CD8-positive, alpha-beta memory T cell (primary cell): ENCODE measurements at regions not wholly inside any gene's neighbourhood (a gene's known extent, or its start where the extent isn't known, plus 50 kb on each side); places are given as distances from the start of the nearest gene placed in this dataset.

Experiments
- CTCF ChIA-PET: fragments of 350-600 bp; sonication (Branson Sonifier 250); formaldehyde crosslinking; loops from one replicate; lab custom pipeline; 2021; ENCODE audit warnings: antibody characterized with exemption; lab: Charles Lee
- POLR2A ChIA-PET: fragments of 350-600 bp; sonication (Branson Sonifier 250); formaldehyde crosslinking; loops from one replicate; lab custom pipeline; 2021; ENCODE audit warnings: antibody characterized with exemption; lab: Charles Lee
- DNase-seq, 5 donors: peaks; one replicate each; pipeline versions ENCODE4 v3.0.0 to v3.0.0-alpha.2; 2020 to 2022; ENCODE audit warnings: mixed read lengths in 1 of 5
- H3K27ac ChIP-seq: one replicate; pipeline ENCODE4 v1.7.0; 2013; ENCODE audit warnings: low read depth, mild to moderate bottlenecking, low read length, moderate library complexity
- H3K27me3 ChIP-seq: 2 replicates; pipeline ENCODE4 v1.7.0; 2013; ENCODE audit warnings: low read length, mild to moderate bottlenecking; ENCODE audit not compliant: insufficient read depth, poor library complexity, severe bottlenecking
- H3K36me3 ChIP-seq: 2 replicates; pipeline ENCODE4 v1.7.0; 2013; ENCODE audit warnings: mild to moderate bottlenecking, low read length, moderate library complexity; ENCODE audit not compliant: insufficient read depth
- H3K4me1 ChIP-seq: 2 replicates; pipeline ENCODE4 v1.7.0; 2013; ENCODE audit warnings: mild to moderate bottlenecking, low read length, moderate library complexity; ENCODE audit not compliant: insufficient read depth
- H3K4me3 ChIP-seq: 2 replicates; pipeline ENCODE4 v1.7.0; 2013; ENCODE audit warnings: mild to moderate bottlenecking, low read length
- H3K9me3 ChIP-seq: 2 replicates; pipeline ENCODE4 v1.7.0; 2013; ENCODE audit warnings: mild to moderate bottlenecking, low read length
- H3K27ac Mint-ChIP-seq, 8 donors: one replicate each; pipeline ENCODE4 v1.8.0; 2020 to 2021; ENCODE audit warnings: mixed read lengths in 8 of 8, mild to moderate bottlenecking in 6 of 8, inconsistent platforms in 3 of 8, moderate library complexity in 3 of 8
- H3K27me3 Mint-ChIP-seq, 2 donors: one replicate each; pipeline ENCODE4 v1.8.0; 2020 to 2021; ENCODE audit warnings: mixed read lengths in 2 of 2, mild to moderate bottlenecking in 1 of 2, moderate library complexity in 1 of 2
- H3K36me3 Mint-ChIP-seq, 3 donors: one replicate each; pipeline ENCODE4 v1.8.0; 2020 to 2021; ENCODE audit warnings: mixed read lengths in 3 of 3, inconsistent platforms in 1 of 3, mild to moderate bottlenecking in 1 of 3
- H3K4me1 Mint-ChIP-seq, 3 donors: one replicate each; pipeline ENCODE4 v1.8.0; 2020 to 2021; ENCODE audit warnings: mixed read lengths in 3 of 3, inconsistent platforms in 1 of 3, mild to moderate bottlenecking in 1 of 3
- H3K4me3 Mint-ChIP-seq, 7 donors: one replicate each; pipeline ENCODE4 v1.8.0; 2020 to 2021; ENCODE audit warnings: mixed read lengths in 7 of 7, mild to moderate bottlenecking in 6 of 7, moderate library complexity in 4 of 7, inconsistent platforms in 2 of 7
- H3K9me3 Mint-ChIP-seq, 5 donors: one replicate each; pipeline ENCODE4 v1.8.0; 2020 to 2022; ENCODE audit warnings: mixed read lengths in 5 of 5, mild to moderate bottlenecking in 3 of 5, moderate library complexity in 2 of 5, inconsistent platforms in 1 of 5

- Mint-ChIP-seq H3K27ac (no peak overlapping the region), H3K4me1 (no peaks in the 10 kb centered on the region), H3K4me3 (no peak overlapping the region), H3K27me3 (peaks cover 0 to 12% of the 10 kb centered on the region in 2 donors), H3K36me3 (no peaks in the 10 kb centered on the region), H3K9me3 (no peaks in the 10 kb centered on the region)
- ChIA-PET CTCF (no interaction called here), POLR2A (no interaction called here)
- Histone ChIP-seq H3K9me3 (no peaks in the 10 kb centered on the region), H3K27me3 (no peaks in the 10 kb centered on the region), H3K36me3 (no peaks in the 10 kb centered on the region), H3K4me1 (no peaks in the 10 kb centered on the region), H3K27ac (no peak overlapping the region), H3K4me3 (no peak overlapping the region)
- DNase-seq, result no peak
Measured at GRCh38 chrX:13518126-13518525, 51.3 kb upstream of the EGFL6 start.

- no peaks in the 10 kb centered on the region for H3K27me3 ChIP-seq
- Mint-ChIP-seq H3K9me3 (no peaks in the 10 kb centered on the region), H3K4me3 (no peak overlapping the region), H3K27ac (no peak overlapping the region), H3K36me3 (no peaks in the 10 kb centered on the region), H3K4me1 (no peaks in the 10 kb centered on the region), H3K27me3 (peaks cover 0 to 17% of the 10 kb centered on the region in 2 donors)
- no peak overlapping the region for H3K4me3 ChIP-seq
- no peak for DNase-seq
- ChIA-PET POLR2A (no interaction called here), CTCF (no interaction called here)
- H3K27ac ChIP-seq, result no peak overlapping the region
- no peaks in the 10 kb centered on the region for H3K4me1 ChIP-seq
- H3K9me3 ChIP-seq, result no peaks in the 10 kb centered on the region
- no peaks in the 10 kb centered on the region for H3K36me3 ChIP-seq
Measured at GRCh38 chrX:13515211-13515930, 54.0 kb upstream of the EGFL6 start.

DNA sequence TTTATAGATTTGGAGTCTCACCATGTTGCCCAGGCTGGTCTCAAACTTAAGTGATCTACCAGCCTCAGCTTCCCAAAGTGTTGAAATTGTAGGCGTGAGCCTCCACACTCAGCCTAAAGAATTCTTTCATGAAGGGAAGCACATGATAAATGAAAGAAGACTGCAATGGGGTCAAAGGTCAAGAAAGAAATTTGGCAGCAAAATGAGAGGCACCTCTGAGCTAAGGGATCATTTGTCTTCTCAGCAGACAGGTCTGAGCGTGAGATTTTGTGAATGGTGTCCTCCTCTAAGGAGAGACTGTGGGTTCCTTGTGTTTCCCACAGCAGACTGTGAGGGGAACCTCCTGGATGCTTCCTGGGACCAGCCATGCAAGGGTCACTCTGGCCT, 57.5 kb upstream of the EGFL6 start:
- Mint-ChIP-seq H3K27me3 (peaks cover 0 to 8% of the 10 kb centered on the region in 2 donors), H3K4me1 (no peaks in the 10 kb centered on the region), H3K9me3 (no peaks in the 10 kb centered on the region), H3K27ac (no peak overlapping the region), H3K36me3 (no peaks in the 10 kb centered on the region), H3K4me3 (no peak overlapping the region)
- Histone ChIP-seq H3K36me3 (no peaks in the 10 kb centered on the region), H3K27ac (no peak overlapping the region), H3K4me1 (no peaks in the 10 kb centered on the region), H3K4me3 (no peak overlapping the region), H3K9me3 (no peaks in the 10 kb centered on the region), H3K27me3 (no peaks in the 10 kb centered on the region)
- DNase-seq, result no peak
- CTCF ChIA-PET, result interaction anchor here (0.8 kb wide), 1 partner anchor 520 kb away, joined by 3 read pairs; no protein-coding TSS in a partner anchor
- POLR2A ChIA-PET, result no interaction called here

- no peaks in the 10 kb centered on the region for H3K27me3 ChIP-seq
- peak overlapping the region in 1 of 8 donors; percentile 80 for H3K27ac Mint-ChIP-seq
- H3K9me3 ChIP-seq, result no peaks in the 10 kb centered on the region
- H3K9me3 Mint-ChIP-seq, result no peaks in the 10 kb centered on the region
- DNase-seq, result no peak
- H3K4me3 ChIP-seq, result no peak overlapping the region
- H3K4me1 Mint-ChIP-seq, result no peaks in the 10 kb centered on the region
- no peaks in the 10 kb centered on the region for H3K36me3 Mint-ChIP-seq
- ChIA-PET CTCF (interaction anchor here (0.8 kb wide), 1 partner anchor 521 kb away, joined by 3 read pairs; no protein-coding TSS in a partner anchor), POLR2A (interaction anchor here (0.6 kb wide), 1 partner anchor 108 kb away, joined by 3 read pairs; no protein-coding TSS in a partner anchor)
- H3K27me3 Mint-ChIP-seq, result peaks cover 0 to 6% of the 10 kb centered on the region in 2 donors
- H3K4me3 Mint-ChIP-seq, result no peak overlapping the region
- no peak overlapping the region for H3K27ac ChIP-seq
- H3K4me1 ChIP-seq, result no peaks in the 10 kb centered on the region
- H3K36me3 ChIP-seq, result no peaks in the 10 kb centered on the region
Measured at GRCh38 chrX:13511241-13511943, 58.0 kb upstream of the EGFL6 start.

- no peak overlapping the region for H3K27ac ChIP-seq
Measured at GRCh38 chrX:13507893-13508292, 61.5 kb upstream of the EGFL6 start.

DNA sequence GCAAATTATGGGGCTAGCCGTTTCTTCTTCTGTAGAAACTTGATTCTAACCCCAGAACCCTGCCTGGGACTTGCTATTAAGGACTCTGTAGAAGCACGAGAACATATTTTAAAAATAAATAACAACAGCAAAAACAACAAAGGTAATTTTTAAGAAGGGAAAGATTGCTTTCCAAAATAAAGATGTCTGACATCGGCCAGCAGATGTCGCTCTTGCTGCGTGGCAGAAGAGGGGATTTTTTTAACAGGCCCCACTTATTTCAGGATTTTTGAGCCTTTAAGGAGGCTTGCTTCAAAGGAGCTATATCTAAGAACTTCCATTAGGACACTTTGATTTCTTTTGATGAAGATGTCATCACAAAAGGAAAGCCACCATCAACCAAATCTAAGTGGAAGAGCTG, 62.8 kb upstream of the EGFL6 start:
- Mint-ChIP-seq H3K4me1 (no peaks in the 10 kb centered on the region), H3K27me3 (peaks cover 0 to 13% of the 10 kb centered on the region in 2 donors), H3K9me3 (no peaks in the 10 kb centered on the region), H3K4me3 (no peak overlapping the region), H3K27ac (peak overlapping the region in 1 of 8 donors; percentile 77), H3K36me3 (no peaks in the 10 kb centered on the region)
- Histone ChIP-seq H3K4me3 (no peak overlapping the region), H3K27me3 (no peaks in the 10 kb centered on the region), H3K36me3 (no peaks in the 10 kb centered on the region), H3K27ac (no peak overlapping the region), H3K9me3 (no peaks in the 10 kb centered on the region), H3K4me1 (no peaks in the 10 kb centered on the region)
- CTCF ChIA-PET, result interaction anchor here (0.6 to 2.3 kb wide), 12 partner anchors 15 to 532 kb away, joined by 3 to 19 read pairs (median 4); no protein-coding TSS in a partner anchor
- peak; percentile 28 to 60 (median 35) for DNase-seq
- POLR2A ChIA-PET, result no interaction called here

More at GRCh38 chrX:13507893-13508292, 61.5 kb upstream of the EGFL6 start:
- POLR2A ChIA-PET, result no interaction called here
- no peak overlapping the region for H3K27ac Mint-ChIP-seq
- no peaks in the 10 kb centered on the region for H3K4me1 ChIP-seq
- no peak overlapping the region for H3K4me3 Mint-ChIP-seq
- no peaks in the 10 kb centered on the region for H3K27me3 ChIP-seq
- H3K9me3 ChIP-seq, result no peaks in the 10 kb centered on the region
- no peaks in the 10 kb centered on the region for H3K4me1 Mint-ChIP-seq
- DNase-seq, result no peak
- no peak overlapping the region for H3K4me3 ChIP-seq
- H3K36me3 Mint-ChIP-seq, result no peaks in the 10 kb centered on the region
- H3K27me3 Mint-ChIP-seq, result peaks cover 0 to 13% of the 10 kb centered on the region in 2 donors
- no peaks in the 10 kb centered on the region for H3K36me3 ChIP-seq
- no peaks in the 10 kb centered on the region for H3K9me3 Mint-ChIP-seq
- CTCF ChIA-PET, result interaction anchor here (1.3 to 2.3 kb wide), 5 partner anchors 20 to 527 kb away, joined by 4 to 19 read pairs (median 11); no protein-coding TSS in a partner anchor

DNA sequence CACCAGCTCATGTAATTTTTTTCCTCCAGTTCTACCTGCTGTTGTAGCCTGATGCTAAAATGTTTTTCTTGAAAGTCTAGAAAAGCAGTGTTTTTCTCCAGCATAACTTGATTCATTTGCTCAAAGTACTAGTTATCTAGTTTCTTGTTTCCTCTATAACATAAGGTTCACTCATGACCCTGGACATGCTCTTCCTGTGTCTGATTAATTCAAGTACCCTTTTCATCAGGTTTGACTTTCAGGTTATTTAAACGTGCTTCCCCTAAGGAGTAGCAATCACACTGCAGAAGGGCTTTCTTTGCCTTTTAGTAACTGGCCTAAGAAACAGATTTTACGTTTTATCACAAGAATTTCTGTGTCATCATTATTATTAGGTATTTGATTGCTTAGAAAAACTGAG, 66.8 kb upstream of the EGFL6 start:
- H3K9me3 ChIP-seq, result no peaks in the 10 kb centered on the region
- Mint-ChIP-seq H3K4me1 (no peaks in the 10 kb centered on the region), H3K36me3 (no peaks in the 10 kb centered on the region), H3K27ac (no peak overlapping the region), H3K27me3 (peaks cover 0 to 10% of the 10 kb centered on the region in 2 donors), H3K4me3 (no peak overlapping the region), H3K9me3 (no peaks in the 10 kb centered on the region)
- no peak overlapping the region for H3K4me3 ChIP-seq
- ChIA-PET POLR2A (no interaction called here), CTCF (no interaction called here)
- no peak overlapping the region for H3K27ac ChIP-seq
- no peaks in the 10 kb centered on the region for H3K27me3 ChIP-seq
- no peaks in the 10 kb centered on the region for H3K4me1 ChIP-seq
- no peak for DNase-seq
- no peaks in the 10 kb centered on the region for H3K36me3 ChIP-seq

GRCh38 chrX:13499736-13500135, 69.7 kb upstream of the EGFL6 start:
- ChIA-PET CTCF (no interaction called here), POLR2A (no interaction called here)
- H3K9me3 ChIP-seq, result no peaks in the 10 kb centered on the region
- no peak for DNase-seq
- no peaks in the 10 kb centered on the region for H3K4me1 ChIP-seq
- no peak overlapping the region for H3K27ac Mint-ChIP-seq
- peaks cover 0 to 5% (median 0%) of the 10 kb centered on the region in 3 donors for H3K36me3 Mint-ChIP-seq
- H3K27me3 Mint-ChIP-seq, result peaks cover 0 to 9% of the 10 kb centered on the region in 2 donors
- no peaks in the 10 kb centered on the region for H3K9me3 Mint-ChIP-seq
- no peak overlapping the region for H3K4me3 ChIP-seq
- H3K36me3 ChIP-seq, result no peaks in the 10 kb centered on the region
- no peaks in the 10 kb centered on the region for H3K27me3 ChIP-seq
- no peaks in the 10 kb centered on the region for H3K4me1 Mint-ChIP-seq
- H3K4me3 Mint-ChIP-seq, result no peak overlapping the region
- H3K27ac ChIP-seq, result no peak overlapping the region
